ENCODE measurements at regions not wholly inside any gene's neighbourhood (a gene's known extent, or its start where the extent isn't known, plus 50 kb on each side); places are given as distances from the start of the nearest gene placed in this dataset.

GRCh38 chr4:60020389-60020788, 1179.7 kb upstream of the ADGRL3 start:
- intact Hi-C loops (cut with micrococcal nuclease; ENCODE audit: unreplicated experiment) = no loop called here
- Histone ChIP-seq H3K9me3 (ENCODE audit: low read depth, low read length, poor library complexity, severe bottlenecking) (no peaks in the 10 kb centered on the region), H3K4me1 (ENCODE audit: insufficient read depth, low read length, poor library complexity, severe bottlenecking) (no peaks in the 10 kb centered on the region), H3K36me3 (ENCODE audit: insufficient read depth, low read length, poor library complexity, severe bottlenecking) (no peaks in the 10 kb centered on the region), H3K27me3 (replicated peaks; ENCODE audit: insufficient read depth, low read depth, low read length, poor library complexity) (no peaks in the 10 kb centered on the region), H3K4me3 (ENCODE audit: low read depth, low read length, poor library complexity, severe bottlenecking) (no peak overlapping the region), H3K27ac (ENCODE audit: low read depth, low read length, poor library complexity, severe bottlenecking) (no peak overlapping the region)
- BruUV-seq (replicated peaks) = no TSS peak
- DNase-seq (ENCODE audit: low spot score) = no peak
- ChIA-PET POLR2A (ENCODE audit: low non-redundant PET) (no interaction called here), CTCF (no interaction called here)
- TF ChIP-seq EZH2 (IDR thresholded peaks at IDR 0.05; ENCODE audit: borderline replicate concordance, low read depth, low read length, poor library complexity, severe bottlenecking) (no peak), CTCF (conservative IDR thresholded peaks at IDR 0.05; ENCODE audit: low read depth, low read length) (no peak)

DNA sequence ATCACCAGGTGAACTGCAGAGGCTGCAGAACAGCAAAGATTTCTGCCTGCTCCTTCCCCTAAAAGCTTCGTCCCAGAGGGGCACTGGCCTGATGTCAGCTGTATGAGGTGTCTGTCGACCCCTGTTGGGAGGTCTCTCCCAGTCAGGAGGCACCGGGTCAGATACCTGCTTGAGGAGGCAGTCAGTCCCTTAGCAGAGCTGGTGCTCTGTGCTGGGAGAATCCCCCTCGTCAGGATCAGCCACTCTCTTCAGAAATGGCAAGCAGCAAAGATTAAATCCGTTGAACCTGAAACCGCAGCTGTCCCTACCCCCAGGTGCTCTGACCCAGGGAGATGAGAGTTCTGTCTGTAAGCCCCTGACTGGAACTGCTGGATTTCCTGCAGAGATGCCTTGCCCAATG, 1166.3 kb upstream of the ADGRL3 start:
- no peak for TF ChIP-seq CTCF (conservative IDR thresholded peaks at IDR 0.05; ENCODE audit: low read depth, low read length)
- TF ChIP-seq EZH2 (IDR thresholded peaks at IDR 0.05; ENCODE audit: borderline replicate concordance, low read depth, low read length, poor library complexity, severe bottlenecking) = no peak
- DNase-seq (ENCODE audit: low spot score) = no peak
- Histone ChIP-seq H3K9me3 (ENCODE audit: low read depth, low read length, poor library complexity, severe bottlenecking) (no peaks in the 10 kb centered on the region), H3K36me3 (ENCODE audit: insufficient read depth, low read length, poor library complexity, severe bottlenecking) (no peaks in the 10 kb centered on the region), H3K4me1 (ENCODE audit: insufficient read depth, low read length, poor library complexity, severe bottlenecking) (no peaks in the 10 kb centered on the region), H3K27ac (ENCODE audit: low read depth, low read length, poor library complexity, severe bottlenecking) (no peak overlapping the region), H3K4me3 (ENCODE audit: low read depth, low read length, poor library complexity, severe bottlenecking) (no peak overlapping the region), H3K27me3 (replicated peaks; ENCODE audit: insufficient read depth, low read depth, low read length, poor library complexity) (no peaks in the 10 kb centered on the region)
- ChIA-PET CTCF (no interaction called here), POLR2A (ENCODE audit: low non-redundant PET) (no interaction called here)
- no TSS peak for BruUV-seq (replicated peaks)
- intact Hi-C loops (cut with micrococcal nuclease; ENCODE audit: unreplicated experiment) = no loop called here

- no peak for DNase-seq (ENCODE audit: low spot score)
- CTCF ChIA-PET = no interaction called here
- TF ChIP-seq CTCF (conservative IDR thresholded peaks at IDR 0.05; ENCODE audit: low read depth, low read length) = no peak
- no peak for TF ChIP-seq EZH2 (IDR thresholded peaks at IDR 0.05; ENCODE audit: borderline replicate concordance, low read depth, low read length, poor library complexity, severe bottlenecking)
- no peaks in the 10 kb centered on the region for H3K9me3 ChIP-seq (ENCODE audit: low read depth, low read length, poor library complexity, severe bottlenecking)
- no peaks in the 10 kb centered on the region for H3K4me1 ChIP-seq (ENCODE audit: insufficient read depth, low read length, poor library complexity, severe bottlenecking)
- intact Hi-C loops (cut with micrococcal nuclease; ENCODE audit: unreplicated experiment) = no loop called here
- BruUV-seq (replicated peaks) = no TSS peak
- POLR2A ChIA-PET (ENCODE audit: low non-redundant PET) = no interaction called here
- H3K36me3 ChIP-seq (ENCODE audit: insufficient read depth, low read length, poor library complexity, severe bottlenecking) = no peaks in the 10 kb centered on the region
- H3K4me3 ChIP-seq (ENCODE audit: low read depth, low read length, poor library complexity, severe bottlenecking) = no peak overlapping the region
- no peaks in the 10 kb centered on the region for H3K27me3 ChIP-seq (replicated peaks; ENCODE audit: insufficient read depth, low read depth, low read length, poor library complexity)
- no peak overlapping the region for H3K27ac ChIP-seq (ENCODE audit: low read depth, low read length, poor library complexity, severe bottlenecking)
Measured at GRCh38 chr4:60034361-60034760, 1165.8 kb upstream of the ADGRL3 start.
